Neural progenitor cell (in vitro differentiated cells): ENCODE measurements at regions not wholly inside any gene's neighbourhood (a gene's known extent, or its start where the extent isn't known, plus 50 kb on each side); places are given as distances from the start of the nearest gene placed in this dataset.
"Not testable (repeated sequence)": the region's sequence is repeated elsewhere in the genome, so short reads cannot be mapped to it uniquely, and the experiment has no call there.

ENCODE experiments used
- EZH2phosphoT487 ChIP-seq: fragments of 200-600 bp; sonication (generic); IDR thresholded peaks from 2 replicates; pipeline ENCODE4 v1.6.1; 2017; ENCODE audit warnings: antibody characterized with exemption
- TF ChIP-seq, protein P1 (sequence below): fragments of 200-600 bp; sonication (generic); IDR thresholded peaks from 2 replicates; pipeline ENCODE4 v1.5.1; 2017; ENCODE audit warnings: antibody characterized with exemption, mild to moderate bottlenecking

DNA sequence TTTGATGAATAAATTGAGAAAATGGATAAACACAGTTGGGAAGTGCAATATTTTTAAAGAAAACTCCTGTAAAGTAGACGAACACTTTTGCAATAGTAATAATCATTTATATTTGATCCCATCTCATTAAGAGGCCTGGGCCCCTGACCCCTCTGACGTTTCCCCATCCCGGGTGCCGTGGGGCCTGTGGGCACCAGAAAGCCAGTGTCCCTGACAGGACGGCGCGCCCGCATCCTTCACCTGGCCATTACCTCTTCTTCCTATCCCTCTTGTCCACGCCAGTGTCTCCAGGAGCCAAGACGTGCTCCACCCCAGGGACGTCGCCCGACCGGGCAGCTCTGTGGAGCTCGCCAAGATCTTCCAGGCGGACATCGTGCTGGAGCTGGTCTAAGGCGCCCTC is 147.4 kb downstream of the USP22 start:
- TF ChIP-seq, protein P1, sequence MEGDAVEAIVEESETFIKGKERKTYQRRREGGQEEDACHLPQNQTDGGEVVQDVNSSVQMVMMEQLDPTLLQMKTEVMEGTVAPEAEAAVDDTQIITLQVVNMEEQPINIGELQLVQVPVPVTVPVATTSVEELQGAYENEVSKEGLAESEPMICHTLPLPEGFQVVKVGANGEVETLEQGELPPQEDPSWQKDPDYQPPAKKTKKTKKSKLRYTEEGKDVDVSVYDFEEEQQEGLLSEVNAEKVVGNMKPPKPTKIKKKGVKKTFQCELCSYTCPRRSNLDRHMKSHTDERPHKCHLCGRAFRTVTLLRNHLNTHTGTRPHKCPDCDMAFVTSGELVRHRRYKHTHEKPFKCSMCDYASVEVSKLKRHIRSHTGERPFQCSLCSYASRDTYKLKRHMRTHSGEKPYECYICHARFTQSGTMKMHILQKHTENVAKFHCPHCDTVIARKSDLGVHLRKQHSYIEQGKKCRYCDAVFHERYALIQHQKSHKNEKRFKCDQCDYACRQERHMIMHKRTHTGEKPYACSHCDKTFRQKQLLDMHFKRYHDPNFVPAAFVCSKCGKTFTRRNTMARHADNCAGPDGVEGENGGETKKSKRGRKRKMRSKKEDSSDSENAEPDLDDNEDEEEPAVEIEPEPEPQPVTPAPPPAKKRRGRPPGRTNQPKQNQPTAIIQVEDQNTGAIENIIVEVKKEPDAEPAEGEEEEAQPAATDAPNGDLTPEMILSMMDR: not testable (repeated sequence)
- not testable (repeated sequence) for TF ChIP-seq EZH2phosphoT487
